ENCODE measurements at regions not wholly inside any gene's neighbourhood (a gene's known extent, or its start where the extent isn't known, plus 50 kb on each side); places are given as distances from the start of the nearest gene placed in this dataset.
A peak's percentile ranks its signal among the peaks of the same experiment; 100 is the strongest.
"Not testable (repeated sequence)": the region's sequence is repeated elsewhere in the genome, so short reads cannot be mapped to it uniquely, and the experiment has no call there.

GRCh38 chr3:150238048-150238802 is 169.9 kb upstream of the TSC22D2 start:
- Mint-ChIP-seq H3K4me1 (no peaks in the 10 kb centered on the region), H3K4me3 (no peak overlapping the region), H3K27ac (no peak overlapping the region), H3K9me3 (no peaks in the 10 kb centered on the region), H3K27me3 (peaks cover under 1% of the 10 kb centered on the region), H3K36me3 (no peaks in the 10 kb centered on the region)
- no peak for ATAC-seq

DNA sequence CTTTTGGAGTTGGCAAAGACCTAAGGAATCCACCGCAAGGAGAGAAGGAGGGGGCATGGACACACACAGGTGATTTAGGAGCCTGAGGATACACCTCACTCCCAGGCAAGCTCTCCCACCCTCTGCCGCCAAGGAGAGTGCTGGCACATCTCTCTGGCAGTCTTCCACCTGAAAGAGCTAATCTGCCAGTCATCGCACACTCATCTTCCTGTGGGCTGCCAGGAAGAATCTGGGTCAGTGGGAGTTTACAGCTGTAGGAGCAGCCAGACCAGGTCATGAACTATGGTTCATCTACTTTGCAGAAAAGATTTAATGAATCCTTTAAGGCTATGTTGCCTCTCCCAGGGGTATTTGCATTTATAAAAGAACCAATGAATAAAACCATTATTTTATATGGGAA is 170.6 kb upstream of the TSC22D2 start:
- Mint-ChIP-seq H3K27ac (no peak overlapping the region), H3K4me3 (no peak overlapping the region), H3K27me3 (no peaks in the 10 kb centered on the region), H3K4me1 (no peaks in the 10 kb centered on the region), H3K9me3 (no peaks in the 10 kb centered on the region), H3K36me3 (no peaks in the 10 kb centered on the region)
- no peak for ATAC-seq

- no peak for ATAC-seq
- H3K9me3 Mint-ChIP-seq = no peaks in the 10 kb centered on the region
- no peaks in the 10 kb centered on the region for H3K36me3 Mint-ChIP-seq
- H3K27ac Mint-ChIP-seq = no peak overlapping the region
- H3K4me1 Mint-ChIP-seq = no peaks in the 10 kb centered on the region
- H3K4me3 Mint-ChIP-seq = no peak overlapping the region
- no peaks in the 10 kb centered on the region for H3K27me3 Mint-ChIP-seq
Observed at GRCh38 chr3:150236316-150237082, 171.6 kb upstream of the TSC22D2 start.

GRCh38 chr3:150235799-150236198 is 172.3 kb upstream of the TSC22D2 start:
- Mint-ChIP-seq H3K27me3 (no peaks in the 10 kb centered on the region), H3K9me3 (no peaks in the 10 kb centered on the region), H3K27ac (no peak overlapping the region), H3K36me3 (no peaks in the 10 kb centered on the region), H3K4me3 (no peak overlapping the region), H3K4me1 (no peaks in the 10 kb centered on the region)
- no peak for ATAC-seq

GRCh38 chr3:150232992-150233451 is 175.1 kb upstream of the TSC22D2 start:
- Mint-ChIP-seq H3K27me3 (no peaks in the 10 kb centered on the region), H3K4me3 (no peak overlapping the region), H3K4me1 (no peaks in the 10 kb centered on the region), H3K27ac (no peak overlapping the region), H3K36me3 (no peaks in the 10 kb centered on the region), H3K9me3 (no peaks in the 10 kb centered on the region)
- ATAC-seq = no peak

DNA sequence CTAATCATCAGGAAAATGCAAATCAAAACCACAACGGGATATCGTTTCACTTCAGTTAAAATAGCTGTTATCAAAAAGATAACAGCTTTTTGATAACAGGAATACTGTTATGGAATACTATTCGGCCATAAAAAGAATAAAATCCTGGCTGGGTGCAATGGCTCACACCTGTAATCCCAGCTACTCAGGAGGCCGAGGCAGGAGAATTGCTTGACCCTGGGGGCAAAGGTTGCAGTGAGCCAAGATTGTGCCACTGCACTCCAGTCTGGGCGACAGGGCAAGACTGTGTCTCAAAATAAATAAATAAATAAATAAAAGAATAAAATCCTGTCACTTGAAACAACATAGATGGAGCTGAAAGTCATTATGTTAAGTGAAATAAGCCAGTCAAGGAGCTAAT is 178.1 kb upstream of the TSC22D2 start:
- no peak for ATAC-seq
- Mint-ChIP-seq H3K27ac (no peak overlapping the region), H3K27me3 (peaks cover 21% of the 10 kb centered on the region), H3K4me3 (no peak overlapping the region), H3K36me3 (no peaks in the 10 kb centered on the region), H3K4me1 (no peaks in the 10 kb centered on the region), H3K9me3 (no peaks in the 10 kb centered on the region)

GRCh38 chr3:150228626-150229025 is 179.5 kb upstream of the TSC22D2 start:
- H3K27ac Mint-ChIP-seq, H3K36me3 Mint-ChIP-seq, ATAC-seq, H3K9me3 Mint-ChIP-seq, H3K4me3 Mint-ChIP-seq, H3K4me1 Mint-ChIP-seq: not testable (repeated sequence)
- H3K27me3 Mint-ChIP-seq = peaks cover 35% of the 10 kb centered on the region

DNA sequence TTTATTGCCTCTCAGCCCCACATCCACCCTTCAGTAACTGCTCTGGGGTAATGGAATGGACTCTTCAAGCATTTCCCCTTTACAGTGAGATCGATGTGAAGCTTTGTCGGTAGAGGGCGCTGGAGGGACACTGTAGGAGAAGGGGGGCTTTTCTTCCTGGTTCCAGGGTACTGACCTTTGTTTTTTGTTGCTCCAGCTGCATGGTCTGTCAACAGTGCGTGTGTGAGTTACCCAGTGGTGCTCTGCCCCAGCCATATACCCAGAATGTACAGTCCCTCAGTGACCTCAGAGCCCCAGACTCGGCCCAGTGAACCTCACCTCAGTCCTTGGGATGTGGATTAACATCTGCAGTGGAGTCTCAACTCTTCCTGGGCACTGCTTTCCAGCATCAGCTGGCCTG is 180.3 kb upstream of the TSC22D2 start:
- ATAC-seq = peak; percentile 41
- H3K27me3 Mint-ChIP-seq = peaks cover 38% of the 10 kb centered on the region
- no peak overlapping the region for H3K4me3 Mint-ChIP-seq
- no peaks in the 10 kb centered on the region for H3K4me1 Mint-ChIP-seq
- H3K27ac Mint-ChIP-seq = no peak overlapping the region
- H3K9me3 Mint-ChIP-seq = no peaks in the 10 kb centered on the region
- no peaks in the 10 kb centered on the region for H3K36me3 Mint-ChIP-seq

DNA sequence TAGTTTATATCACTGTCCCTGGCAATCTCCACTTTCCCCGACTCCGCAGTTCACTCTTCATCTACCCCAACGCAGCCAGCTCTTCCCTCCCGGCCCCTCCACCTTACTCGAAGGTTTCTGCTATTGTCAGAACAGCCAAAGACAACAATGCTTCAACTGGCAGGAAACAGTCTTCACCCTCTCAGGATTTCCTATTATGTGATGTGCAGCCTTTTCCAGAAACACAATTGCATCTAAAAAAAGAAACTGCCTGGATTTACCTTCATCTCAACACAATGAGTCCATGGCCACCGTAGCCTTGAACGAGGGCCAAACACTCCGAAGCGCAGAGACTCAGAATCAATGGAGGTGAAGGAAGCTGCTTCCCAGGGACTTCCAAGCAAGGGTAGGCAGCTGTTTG is 182.1 kb upstream of the TSC22D2 start:
- Mint-ChIP-seq H3K9me3 (no peaks in the 10 kb centered on the region), H3K4me1 (peaks cover 5% of the 10 kb centered on the region), H3K4me3 (no peak overlapping the region), H3K36me3 (no peaks in the 10 kb centered on the region), H3K27ac (no peak overlapping the region), H3K27me3 (peaks cover 56% of the 10 kb centered on the region)
- ATAC-seq = no peak

GRCh38 chr3:150223558-150223957 is 184.5 kb upstream of the TSC22D2 start:
- H3K4me1 Mint-ChIP-seq = peaks cover 6% of the 10 kb centered on the region
- no peak overlapping the region for H3K27ac Mint-ChIP-seq
- peaks cover 58% of the 10 kb centered on the region for H3K27me3 Mint-ChIP-seq
- H3K36me3 Mint-ChIP-seq = no peaks in the 10 kb centered on the region
- no peak for ATAC-seq
- no peaks in the 10 kb centered on the region for H3K9me3 Mint-ChIP-seq
- H3K4me3 Mint-ChIP-seq = no peak overlapping the region

DNA sequence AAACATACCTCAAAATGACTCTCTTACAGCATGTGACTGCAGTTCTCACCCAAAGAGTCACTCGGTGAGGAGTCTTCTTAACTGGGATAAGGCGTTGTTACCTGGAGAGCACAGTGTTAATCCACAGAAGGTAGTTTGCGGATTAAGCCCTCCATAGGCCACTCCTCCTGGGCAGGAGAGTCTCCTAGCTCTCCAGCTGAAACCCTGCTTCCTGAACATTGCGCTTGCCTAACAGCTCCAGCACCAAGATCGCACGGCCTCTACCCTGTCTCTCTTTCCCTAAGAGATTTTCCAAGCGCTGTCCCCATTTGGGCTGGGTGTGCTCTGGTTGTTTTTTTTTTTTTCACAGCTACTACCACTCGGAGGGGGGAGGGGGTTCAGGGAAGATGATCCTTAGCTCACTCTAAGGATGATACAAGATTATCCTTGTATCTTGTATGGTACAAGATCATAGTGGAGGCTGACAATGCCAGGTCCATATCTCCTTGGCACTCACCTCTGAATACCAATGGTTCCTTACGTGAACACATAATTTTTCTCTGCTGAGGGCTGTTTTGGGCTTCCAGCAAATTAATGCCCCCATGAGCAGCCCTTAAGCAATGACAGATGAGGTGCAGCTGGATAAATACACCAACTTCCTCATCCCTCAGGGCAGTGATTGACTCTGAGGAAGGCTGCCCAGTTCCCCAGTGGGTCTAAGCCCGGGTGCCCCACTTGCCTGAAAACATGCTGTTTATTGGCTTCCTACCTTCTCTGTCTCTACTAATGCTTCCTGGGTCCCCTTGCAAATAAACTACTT is 185.2 kb upstream of the TSC22D2 start:
- Mint-ChIP-seq H3K36me3 (no peaks in the 10 kb centered on the region), H3K27me3 (peaks cover 58% of the 10 kb centered on the region), H3K4me3 (no peak overlapping the region), H3K27ac (no peak overlapping the region), H3K4me1 (peaks cover 6% of the 10 kb centered on the region), H3K9me3 (no peaks in the 10 kb centered on the region)
- ATAC-seq = no peak

DNA sequence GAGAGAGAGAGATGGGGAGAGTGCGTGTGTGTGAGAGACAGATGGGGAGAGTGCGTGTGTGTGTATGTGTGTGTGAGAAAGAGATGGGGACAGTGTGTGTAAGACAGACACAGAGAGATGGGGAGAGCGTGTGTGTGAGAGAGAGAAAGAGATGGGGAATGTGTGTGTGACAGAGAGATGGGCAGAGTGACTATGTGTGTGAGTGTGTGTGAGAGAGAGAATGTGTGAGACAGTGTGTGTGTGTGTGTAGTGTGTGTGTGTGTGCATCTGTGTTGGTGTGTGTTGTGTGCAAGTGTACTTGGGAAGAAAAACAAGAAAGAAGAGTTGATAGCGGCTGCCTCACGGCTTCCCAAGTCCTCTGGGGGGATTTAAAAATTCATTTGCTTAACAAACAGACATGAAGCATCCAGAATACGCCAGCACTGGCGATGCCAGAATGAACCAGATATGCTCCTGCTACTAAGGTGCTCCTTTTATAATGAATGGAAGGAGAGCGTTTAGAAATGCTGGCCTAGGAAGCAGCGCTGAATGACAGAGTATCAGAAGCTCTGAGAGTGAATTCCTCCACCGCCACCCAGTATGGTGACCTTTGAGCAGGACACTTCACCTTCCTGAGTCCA is 186.1 kb upstream of the TSC22D2 start:
- H3K36me3 Mint-ChIP-seq = peaks cover 1% of the 10 kb centered on the region
- H3K27ac Mint-ChIP-seq = no peak overlapping the region
- H3K9me3 Mint-ChIP-seq = peaks cover under 1% of the 10 kb centered on the region
- H3K4me1 Mint-ChIP-seq = peaks cover 6% of the 10 kb centered on the region
- ATAC-seq = no peak
- no peak overlapping the region for H3K4me3 Mint-ChIP-seq
- peaks cover 58% of the 10 kb centered on the region for H3K27me3 Mint-ChIP-seq

- no peak for ATAC-seq
- Mint-ChIP-seq H3K27ac (no peak overlapping the region), H3K9me3 (peaks cover 4% of the 10 kb centered on the region), H3K4me3 (no peak overlapping the region), H3K4me1 (peaks cover 6% of the 10 kb centered on the region), H3K27me3 (peaks cover 56% of the 10 kb centered on the region), H3K36me3 (peaks cover 4% of the 10 kb centered on the region)
Observed at GRCh38 chr3:150220799-150221198, 187.3 kb upstream of the TSC22D2 start.

- Mint-ChIP-seq H3K9me3 (peaks cover 4% of the 10 kb centered on the region), H3K27ac (no peak overlapping the region), H3K4me1 (peaks cover 6% of the 10 kb centered on the region), H3K4me3 (no peak overlapping the region), H3K27me3 (peaks cover 60% of the 10 kb centered on the region), H3K36me3 (peaks cover 4% of the 10 kb centered on the region)
- ATAC-seq = no peak
Observed at GRCh38 chr3:150220041-150220440, 188.1 kb upstream of the TSC22D2 start.

DNA sequence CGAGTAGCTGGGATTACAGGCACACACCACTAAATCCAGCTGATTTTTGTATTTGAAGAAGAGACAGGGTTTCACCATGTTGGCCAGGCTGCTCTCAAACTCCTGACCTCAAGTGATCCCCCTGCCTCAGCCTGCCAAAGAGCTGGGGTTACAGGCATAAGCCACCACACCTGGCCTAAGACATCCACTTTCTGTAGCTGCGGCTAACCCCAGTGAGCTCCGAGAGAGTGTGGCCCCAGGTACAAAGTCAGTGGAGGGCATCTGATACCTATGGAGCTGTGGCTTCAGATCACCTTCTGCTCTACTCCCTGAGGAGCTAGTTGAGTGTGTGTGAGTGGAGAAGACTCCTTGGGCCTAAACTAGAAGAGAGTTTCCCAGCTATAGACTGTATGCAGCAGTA is 189.3 kb upstream of the TSC22D2 start:
- Mint-ChIP-seq H3K36me3 (peaks cover 4% of the 10 kb centered on the region), H3K27ac (no peak overlapping the region), H3K27me3 (peaks cover 58% of the 10 kb centered on the region), H3K4me1 (peaks cover 6% of the 10 kb centered on the region), H3K4me3 (no peak overlapping the region), H3K9me3 (peaks cover 4% of the 10 kb centered on the region)
- no peak for ATAC-seq
